Breast epithelium (tissue), 4 donors: ENCODE measurements at regions not wholly inside any gene's neighbourhood (a gene's known extent, or its start where the extent isn't known, plus 50 kb on each side); places are given as distances from the start of the nearest gene placed in this dataset.

Experiments used
- DNase-seq, 2 donors: peaks; one replicate each; pipeline ENCODE4 v3.0.0-alpha.2; 2019; ENCODE audit warnings: low spot score in 2 of 2
- H3K27ac ChIP-seq, 2 donors: fragments of 200-600 bp; sonication (generic) in 1 of 2; one replicate each; pipeline ENCODE4 v1.5.1; 2016 to 2019; ENCODE audit warnings: mild to moderate bottlenecking in 1 of 2
- H3K27me3 ChIP-seq, 2 donors: fragments of 200-600 bp; sonication (generic) in 1 of 2; one replicate each; pipeline versions ENCODE4 v1.5.1 to v1.6.0; 2017 to 2019; ENCODE audit warnings: control low read depth in 1 of 2, mild to moderate bottlenecking in 1 of 2
- H3K36me3 ChIP-seq: fragments of 200-600 bp; one replicate; pipeline ENCODE4 v1.5.1; 2019
- H3K4me1 ChIP-seq, 2 donors: fragments of 200-600 bp; sonication (generic); one replicate each; pipeline ENCODE4 v1.5.1; 2016 to 2019; ENCODE audit warnings: control low read depth in 1 of 2
- H3K4me3 ChIP-seq, 3 donors: fragments of 200-600 bp; sonication (generic); 1 replicate in 2 of 3; 2 replicates in 1 of 3; pipeline ENCODE4 v1.5.1; 2016 to 2019; ENCODE audit warnings: mild to moderate bottlenecking in 3 of 3, moderate library complexity in 2 of 3
- H3K9me3 ChIP-seq, 2 donors: fragments of 200-600 bp; sonication (generic) in 1 of 2; one replicate each; pipeline ENCODE4 v1.5.1; 2016 to 2019; ENCODE audit warnings: control low read depth in 1 of 2
- POLR2A ChIP-seq: fragments of 450-650 bp; IDR thresholded peaks from one replicate; pipeline ENCODE4 v1.6.1; 2016; ENCODE audit warnings: antibody characterized with exemption, mild to moderate bottlenecking, moderate library complexity
- POLR2AphosphoS5 ChIP-seq, 3 donors: sonication (generic); formaldehyde crosslinking; IDR thresholded peaks; one replicate each; pipeline ENCODE4 v1.6.1; 2017; ENCODE audit warnings: antibody characterized with exemption in 3 of 3
- intact Hi-C: fragments of 100-400 bp; cut with DNase I; formaldehyde crosslinking; loops from one replicate; pipeline ENCODE4 v1.15.1; 2023; ENCODE audit warnings: low total_unique reads
- TF ChIP-seq, protein P1 (sequence below), 3 donors: fragments of 450-650 bp; IDR thresholded peaks; one replicate each; pipeline ENCODE4 v1.5.1; 2016 to 2017; ENCODE audit warnings: antibody characterized with exemption in 3 of 3, mild to moderate bottlenecking in 3 of 3, moderate library complexity in 3 of 3

DNA sequence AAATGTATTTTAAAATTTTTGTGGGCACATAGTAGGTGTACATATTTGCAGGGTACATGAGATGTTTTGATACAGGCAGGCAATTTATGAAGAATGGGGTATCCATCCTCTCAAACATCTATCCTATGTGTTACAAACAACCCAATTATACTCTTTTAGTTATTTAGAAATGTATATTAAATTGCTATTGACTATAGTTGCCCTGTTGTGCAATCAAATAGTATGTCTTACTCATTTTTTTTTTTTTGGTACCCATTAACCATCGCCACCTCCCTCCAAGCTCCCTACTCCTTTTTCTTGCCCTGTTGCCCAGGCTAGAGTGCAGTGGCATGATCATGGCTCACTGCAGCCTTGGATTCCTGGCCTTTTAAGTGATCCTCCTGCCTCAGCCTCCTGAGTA lies 128.1 kb downstream of the BAMBI start:
- Histone ChIP-seq H3K27me3 (no peaks in the 10 kb centered on the region), H3K27ac (no peak overlapping the region), H3K4me3 (no peak overlapping the region), H3K9me3 (no peaks in the 10 kb centered on the region), H3K4me1 (no peaks in the 10 kb centered on the region), H3K36me3 (no peaks in the 10 kb centered on the region)
- intact Hi-C loops = no loop called here
- DNase-seq = no peak
- no peak for TF ChIP-seq POLR2A

DNA sequence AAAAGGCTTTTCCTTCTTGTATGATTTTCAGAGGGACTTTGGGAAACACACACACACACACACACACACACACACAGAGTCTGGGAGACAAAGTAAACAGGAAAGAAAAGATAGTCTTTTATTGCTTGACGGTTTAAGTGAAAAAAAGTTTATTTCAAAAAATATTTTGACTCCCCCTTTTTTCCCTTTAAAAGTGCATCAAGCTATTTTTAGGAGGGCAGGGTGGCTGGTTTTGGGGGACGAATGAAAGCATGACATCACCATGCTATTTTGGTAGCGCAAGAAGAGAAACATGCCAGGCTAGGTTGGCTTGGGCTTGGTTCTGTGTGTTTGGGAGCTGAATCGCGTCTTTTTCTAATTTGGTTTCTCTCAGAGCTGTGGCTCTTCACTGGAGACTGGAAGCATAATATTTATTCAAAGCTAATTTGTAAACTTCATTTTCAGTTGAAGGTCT lies 129.2 kb downstream of the BAMBI start:
- H3K27ac ChIP-seq = no peak overlapping the region

DNA sequence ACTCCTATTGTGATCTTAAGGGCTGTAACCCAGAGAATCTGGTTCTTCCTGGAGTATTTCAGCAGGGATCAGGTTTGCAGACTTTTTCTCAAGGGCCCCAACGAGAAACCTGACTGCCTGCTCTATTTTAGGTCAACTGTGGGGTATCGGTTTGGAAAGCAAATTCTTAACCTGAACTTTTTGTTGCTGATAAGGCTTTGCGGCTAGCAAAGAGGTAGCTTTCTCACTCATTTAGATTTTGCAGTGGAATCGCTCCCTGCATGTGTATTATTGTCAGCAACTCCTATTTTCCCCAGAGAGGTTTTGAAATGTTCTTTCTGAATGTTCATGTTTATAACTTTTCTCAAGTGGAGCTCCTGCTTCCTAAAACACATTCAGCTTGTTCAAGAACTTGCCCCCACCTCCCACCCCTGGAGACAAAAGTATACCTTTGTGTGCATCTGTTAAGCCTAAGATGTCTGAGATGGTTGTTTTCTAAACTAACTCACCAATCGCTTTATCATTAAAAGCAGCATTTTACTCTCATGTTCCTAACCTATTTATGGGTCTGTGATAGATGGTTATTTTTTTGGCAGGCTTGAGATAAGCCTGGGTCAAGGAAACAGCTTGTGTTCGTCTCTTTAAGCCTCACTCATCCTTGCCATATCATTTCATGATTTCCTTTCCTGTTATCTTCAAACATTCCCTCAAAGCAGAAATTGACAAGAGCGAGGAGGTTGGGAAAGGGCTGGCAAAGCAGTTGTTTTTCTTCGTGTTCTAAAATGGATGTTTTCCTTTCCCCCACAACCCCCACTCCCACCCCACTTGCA lies 129.8 kb downstream of the BAMBI start:
- Histone ChIP-seq H3K27ac (no peak overlapping the region), H3K27me3 (no peaks in the 10 kb centered on the region), H3K4me1 (no peaks in the 10 kb centered on the region), H3K4me3 (no peak overlapping the region), H3K36me3 (no peaks in the 10 kb centered on the region), H3K9me3 (no peaks in the 10 kb centered on the region)
- DNase-seq = no peak
- intact Hi-C loops = no loop called here
- TF ChIP-seq POLR2AphosphoS5 (IDR thresholded peaks at IDR 0.05) = no peak
- TF ChIP-seq, protein P1, sequence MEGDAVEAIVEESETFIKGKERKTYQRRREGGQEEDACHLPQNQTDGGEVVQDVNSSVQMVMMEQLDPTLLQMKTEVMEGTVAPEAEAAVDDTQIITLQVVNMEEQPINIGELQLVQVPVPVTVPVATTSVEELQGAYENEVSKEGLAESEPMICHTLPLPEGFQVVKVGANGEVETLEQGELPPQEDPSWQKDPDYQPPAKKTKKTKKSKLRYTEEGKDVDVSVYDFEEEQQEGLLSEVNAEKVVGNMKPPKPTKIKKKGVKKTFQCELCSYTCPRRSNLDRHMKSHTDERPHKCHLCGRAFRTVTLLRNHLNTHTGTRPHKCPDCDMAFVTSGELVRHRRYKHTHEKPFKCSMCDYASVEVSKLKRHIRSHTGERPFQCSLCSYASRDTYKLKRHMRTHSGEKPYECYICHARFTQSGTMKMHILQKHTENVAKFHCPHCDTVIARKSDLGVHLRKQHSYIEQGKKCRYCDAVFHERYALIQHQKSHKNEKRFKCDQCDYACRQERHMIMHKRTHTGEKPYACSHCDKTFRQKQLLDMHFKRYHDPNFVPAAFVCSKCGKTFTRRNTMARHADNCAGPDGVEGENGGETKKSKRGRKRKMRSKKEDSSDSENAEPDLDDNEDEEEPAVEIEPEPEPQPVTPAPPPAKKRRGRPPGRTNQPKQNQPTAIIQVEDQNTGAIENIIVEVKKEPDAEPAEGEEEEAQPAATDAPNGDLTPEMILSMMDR (IDR thresholded peaks at IDR 0.05) = no peak
- no peak for TF ChIP-seq POLR2A

More for the DNA sequence above, 129.2 kb downstream of the BAMBI start:
- H3K4me1 ChIP-seq = no peaks in the 10 kb centered on the region
- no peak overlapping the region for H3K4me3 ChIP-seq
- DNase-seq = no peak
- TF ChIP-seq POLR2A = no peak
- TF ChIP-seq POLR2AphosphoS5 (IDR thresholded peaks at IDR 0.05) = no peak
- TF ChIP-seq, protein P1 (IDR thresholded peaks at IDR 0.05) = no peak
- H3K9me3 ChIP-seq = no peaks in the 10 kb centered on the region
- H3K27me3 ChIP-seq = no peaks in the 10 kb centered on the region
- no peaks in the 10 kb centered on the region for H3K36me3 ChIP-seq
- intact Hi-C loops = no loop called here

DNA sequence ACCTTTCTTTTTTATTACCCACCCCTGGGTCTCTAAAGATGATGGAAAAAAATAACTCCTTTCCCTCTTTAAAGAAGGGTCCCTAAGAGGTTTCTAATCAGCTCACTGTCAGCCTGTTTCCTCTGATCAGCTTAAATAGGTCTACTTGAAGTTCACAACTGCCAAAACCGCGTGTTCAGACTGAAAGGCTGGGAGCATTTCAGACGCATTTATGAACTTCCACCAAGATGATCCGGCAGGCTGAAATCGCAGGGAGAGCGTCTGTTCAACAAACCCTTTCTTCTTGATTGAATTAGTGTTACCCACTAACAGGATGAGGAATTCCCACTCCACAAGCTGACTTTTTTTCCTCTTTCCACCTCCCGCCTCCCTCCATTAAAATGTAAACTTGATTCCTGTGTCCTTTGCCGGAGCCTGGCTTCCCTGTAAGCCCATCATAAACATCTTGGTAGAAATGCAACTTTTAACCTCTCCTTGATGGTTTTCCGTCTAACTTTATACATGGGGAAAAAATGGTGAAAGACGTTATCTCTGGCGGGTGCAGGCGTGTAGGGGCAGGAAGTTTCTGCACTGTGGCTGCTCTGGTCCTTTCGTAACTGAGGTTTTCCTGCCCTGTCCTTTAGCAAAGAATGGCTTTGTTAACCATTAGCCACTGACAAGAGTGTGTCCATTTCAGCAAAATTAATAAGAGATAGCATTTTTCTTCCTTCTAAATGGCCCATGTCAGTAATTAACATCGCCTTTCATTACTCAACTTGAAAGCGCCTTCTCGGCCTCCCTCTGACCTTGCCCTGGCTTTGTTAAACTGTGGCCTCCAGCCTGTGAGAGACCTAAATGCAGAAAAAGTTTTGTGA lies 130.7 kb downstream of the BAMBI start:
- Histone ChIP-seq H3K9me3 (no peaks in the 10 kb centered on the region), H3K27ac (no peak overlapping the region), H3K4me3 (no peak overlapping the region), H3K36me3 (no peaks in the 10 kb centered on the region), H3K4me1 (no peaks in the 10 kb centered on the region), H3K27me3 (no peaks in the 10 kb centered on the region)
- intact Hi-C loops = no loop called here
- TF ChIP-seq POLR2A (no peak), POLR2AphosphoS5 (IDR thresholded peaks at IDR 0.05) (no peak)
- TF ChIP-seq, protein P1 (IDR thresholded peaks at IDR 0.05) = no peak
- DNase-seq = no peak

DNA sequence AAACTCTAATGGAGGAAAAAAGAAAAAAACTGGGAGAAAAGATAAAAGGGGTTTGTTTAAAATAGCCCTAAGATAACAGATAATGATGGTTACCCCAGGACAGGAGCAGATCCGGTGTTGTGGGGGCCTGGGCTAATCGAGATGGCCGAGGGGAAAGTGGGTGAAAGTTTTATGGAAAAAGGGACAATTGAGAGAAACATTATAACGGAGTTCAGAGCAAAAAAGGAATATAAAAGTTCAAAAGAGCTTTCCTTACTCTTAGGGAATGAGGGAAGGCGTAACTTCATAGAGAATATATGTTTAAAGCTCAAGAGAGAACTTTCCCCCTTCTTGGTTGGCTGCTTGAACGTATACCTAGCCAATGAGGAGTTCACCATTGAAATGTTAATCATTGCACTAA lies 131.4 kb downstream of the BAMBI start:
- no peak overlapping the region for H3K27ac ChIP-seq
- intact Hi-C loops = no loop called here
- no peak for DNase-seq
- no peaks in the 10 kb centered on the region for H3K9me3 ChIP-seq
- no peak overlapping the region for H3K4me3 ChIP-seq
- no peak for TF ChIP-seq POLR2AphosphoS5 (IDR thresholded peaks at IDR 0.05)
- TF ChIP-seq POLR2A = no peak
- TF ChIP-seq, protein P1 (IDR thresholded peaks at IDR 0.05) = no peak
- H3K36me3 ChIP-seq = no peaks in the 10 kb centered on the region
- H3K27me3 ChIP-seq = no peaks in the 10 kb centered on the region
- no peaks in the 10 kb centered on the region for H3K4me1 ChIP-seq
